ENCODE measurements at regions not wholly inside any gene's neighbourhood (a gene's known extent, or its start where the extent isn't known, plus 50 kb on each side); places are given as distances from the start of the nearest gene placed in this dataset.

DNA sequence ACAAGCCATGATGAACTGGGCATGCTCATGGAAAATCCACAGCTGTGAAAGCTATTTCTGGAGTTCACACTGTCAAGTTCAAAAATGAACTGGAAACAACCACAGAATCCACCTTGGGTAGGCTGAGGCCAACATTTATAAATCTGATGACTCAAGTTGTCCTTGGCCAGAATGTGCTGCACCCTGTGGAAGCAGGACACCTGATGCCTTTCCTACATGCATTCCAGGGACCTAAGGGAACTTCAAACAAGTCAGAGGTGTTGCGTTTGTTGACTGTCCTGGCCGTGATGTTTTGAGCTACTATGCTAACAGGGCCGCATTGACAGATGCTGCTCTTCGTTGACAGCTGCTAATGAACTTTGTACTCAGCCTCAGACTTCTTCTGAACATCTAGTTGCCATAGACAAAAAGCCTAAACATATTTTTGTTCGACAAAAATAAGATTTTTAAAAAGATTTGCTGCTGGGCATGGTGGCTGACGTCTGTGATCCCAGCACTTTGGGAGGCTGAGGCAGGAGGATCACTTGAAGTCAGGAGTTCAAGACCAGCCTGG lies 127.9 kb upstream of the SLC45A1 start (continued):
- TF ChIP-seq ZZZ3 (CRISPR knock-in tag; IDR thresholded peaks at IDR 0.05; ENCODE audit: borderline replicate concordance) (no peak), IKZF5 (CRISPR knock-in tag; IDR thresholded peaks at IDR 0.05) (peak; percentile 96), TCF7L2 (IDR thresholded peaks at IDR 0.05; ENCODE audit: low read depth, low read length) (no peak; the same call in 1 of the 2 replicates), ARID5B (CRISPR knock-in tag; IDR thresholded peaks at IDR 0.05) (peak; percentile 99), MATR3 (CRISPR knock-in tag; IDR thresholded peaks at IDR 0.05) (no peak), GABPB1 (CRISPR knock-in tag; IDR thresholded peaks at IDR 0.05) (peak; percentile 30; the same call in 1 of the 2 replicates), HBP1 (CRISPR knock-in tag; IDR thresholded peaks at IDR 0.05; ENCODE audit: low read depth) (peak; percentile 43; the same call in 1 of the 2 replicates), CREM (IDR thresholded peaks at IDR 0.05) (peak; percentile 90), CREM (CRISPR knock-in tag; IDR thresholded peaks at IDR 0.05) (no peak), PTBP1 (IDR thresholded peaks at IDR 0.05; ENCODE audit: low read depth, low read length, poor library complexity, severe bottlenecking) (no peak), HOXA9 (CRISPR knock-in tag; IDR thresholded peaks at IDR 0.05; ENCODE audit: borderline replicate concordance) (peak; percentile 53; the same call in 1 of the 2 replicates), ZNF724P (CRISPR knock-in tag; IDR thresholded peaks at IDR 0.05; ENCODE audit: borderline replicate concordance) (no peak), NR1H2 (CRISPR knock-in tag; IDR thresholded peaks at IDR 0.05; ENCODE audit: borderline replicate concordance, low read depth) (no peak), ZNF562 (CRISPR knock-in tag; IDR thresholded peaks at IDR 0.05; ENCODE audit: borderline replicate concordance) (no peak), ZNF264 (CRISPR knock-in tag; IDR thresholded peaks at IDR 0.05) (peak; percentile 82; the same call in 1 of the 2 replicates), EP300 (IDR thresholded peaks at IDR 0.05; ENCODE audit: low read depth in 2 of 2, low read length in 2 of 2) (peak; percentile 87 to 97), EP300 (CRISPR knock-in tag; IDR thresholded peaks at IDR 0.05; ENCODE audit: borderline replicate concordance) (peak; percentile 98)
- TF ChIP-seq, protein P1, sequence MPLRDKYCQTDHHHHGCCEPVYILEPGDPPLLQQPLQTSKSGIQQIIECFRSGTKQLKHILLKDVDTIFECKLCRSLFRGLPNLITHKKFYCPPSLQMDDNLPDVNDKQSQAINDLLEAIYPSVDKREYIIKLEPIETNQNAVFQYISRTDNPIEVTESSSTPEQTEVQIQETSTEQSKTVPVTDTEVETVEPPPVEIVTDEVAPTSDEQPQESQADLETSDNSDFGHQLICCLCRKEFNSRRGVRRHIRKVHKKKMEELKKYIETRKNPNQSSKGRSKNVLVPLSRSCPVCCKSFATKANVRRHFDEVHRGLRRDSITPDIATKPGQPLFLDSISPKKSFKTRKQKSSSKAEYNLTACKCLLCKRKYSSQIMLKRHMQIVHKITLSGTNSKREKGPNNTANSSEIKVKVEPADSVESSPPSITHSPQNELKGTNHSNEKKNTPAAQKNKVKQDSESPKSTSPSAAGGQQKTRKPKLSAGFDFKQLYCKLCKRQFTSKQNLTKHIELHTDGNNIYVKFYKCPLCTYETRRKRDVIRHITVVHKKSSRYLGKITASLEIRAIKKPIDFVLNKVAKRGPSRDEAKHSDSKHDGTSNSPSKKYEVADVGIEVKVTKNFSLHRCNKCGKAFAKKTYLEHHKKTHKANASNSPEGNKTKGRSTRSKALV (CRISPR knock-in tag; IDR thresholded peaks at IDR 0.05), result no peak; the same call in 1 of the 2 replicates
